Sigmoid colon (tissue), 4 donors: ENCODE measurements at regions not wholly inside any gene's neighbourhood (a gene's known extent, or its start where the extent isn't known, plus 50 kb on each side); places are given as distances from the start of the nearest gene placed in this dataset.

Experiments
- CTCF ChIP-seq, 4 experiments: fragments of 450-650 bp in 3 of 4; fragments of 200-600 bp in 1 of 4; IDR thresholded peaks; one replicate each; pipeline ENCODE4 v1.5.1; 2016 to 2019; ENCODE audit warnings: antibody characterized with exemption in 4 of 4, mild to moderate bottlenecking in 3 of 4, moderate library complexity in 2 of 4
- EP300 ChIP-seq, 4 donors: sonication (generic); formaldehyde crosslinking; IDR thresholded peaks; one replicate each; pipeline ENCODE4 v1.6.1; 2017; ENCODE audit warnings: antibody characterized with exemption in 4 of 4
- POLR2A ChIP-seq, 2 donors: fragments of 450-650 bp; IDR thresholded peaks; one replicate each; pipeline ENCODE4 v1.6.1; 2016; ENCODE audit warnings: antibody characterized with exemption in 2 of 2, mild to moderate bottlenecking in 2 of 2, moderate library complexity in 2 of 2
- POLR2AphosphoS5 ChIP-seq, 4 donors: sonication (generic); formaldehyde crosslinking; IDR thresholded peaks; one replicate each; pipeline ENCODE4 v1.6.1; 2017; ENCODE audit warnings: antibody characterized with exemption in 4 of 4

- no peak for TF ChIP-seq CTCF (IDR thresholded peaks at IDR 0.05)
- no peak for TF ChIP-seq EP300 (IDR thresholded peaks at IDR 0.05)
- TF ChIP-seq POLR2A (IDR thresholded peaks at IDR 0.05) = no peak
- TF ChIP-seq POLR2AphosphoS5 (IDR thresholded peaks at IDR 0.05) = no peak
These were observed 105.1 kb upstream of the FRMD4B start for GRCh38 chr3:69490971-69491370.
